ENCODE measurements at regions not wholly inside any gene's neighbourhood (a gene's known extent, or its start where the extent isn't known, plus 50 kb on each side); places are given as distances from the start of the nearest gene placed in this dataset.
"Not testable (repeated sequence)": the region's sequence is repeated elsewhere in the genome, so short reads cannot be mapped to it uniquely, and the experiment has no call there.

DNA sequence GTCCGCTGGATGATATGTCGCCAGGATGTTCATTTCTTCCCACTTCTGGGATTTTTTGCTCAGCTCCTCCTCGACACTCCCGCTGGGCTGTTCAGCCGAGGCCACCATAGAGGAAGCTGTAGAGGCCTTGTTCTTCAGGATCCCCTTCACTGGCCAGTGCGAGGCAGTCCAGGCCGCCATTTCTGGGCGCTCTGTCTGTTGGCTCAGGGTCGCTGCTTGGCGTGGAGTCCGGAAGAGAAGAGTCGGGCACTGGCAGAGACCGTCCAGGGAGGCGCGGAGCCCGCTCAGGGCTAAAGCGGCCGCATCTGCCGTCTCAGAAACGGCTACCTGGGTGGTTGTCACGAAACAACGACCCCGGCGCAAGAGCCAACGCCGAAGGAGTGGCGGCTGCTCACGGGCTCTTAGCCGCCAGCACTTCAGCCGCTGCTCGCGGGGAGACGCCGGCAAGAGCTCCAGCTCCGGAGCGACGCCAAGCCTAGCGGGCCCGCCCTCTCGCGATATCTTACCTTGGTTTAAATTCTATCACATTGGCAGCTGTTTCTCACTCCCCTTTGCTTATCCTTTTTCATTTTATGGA lies 2395.9 kb upstream of the PCDH20 start:
- not testable (repeated sequence) for H3K27me3 Mint-ChIP-seq; H3K4me1 Mint-ChIP-seq; H3K27ac Mint-ChIP-seq; H3K4me3 Mint-ChIP-seq; H3K9me3 ChIP-seq (ENCODE audit: control insufficient read depth, low read length, poor library complexity, severe bottlenecking); DNase-seq; H3K36me3 Mint-ChIP-seq (ENCODE audit: low read depth); ATAC-seq

DNA sequence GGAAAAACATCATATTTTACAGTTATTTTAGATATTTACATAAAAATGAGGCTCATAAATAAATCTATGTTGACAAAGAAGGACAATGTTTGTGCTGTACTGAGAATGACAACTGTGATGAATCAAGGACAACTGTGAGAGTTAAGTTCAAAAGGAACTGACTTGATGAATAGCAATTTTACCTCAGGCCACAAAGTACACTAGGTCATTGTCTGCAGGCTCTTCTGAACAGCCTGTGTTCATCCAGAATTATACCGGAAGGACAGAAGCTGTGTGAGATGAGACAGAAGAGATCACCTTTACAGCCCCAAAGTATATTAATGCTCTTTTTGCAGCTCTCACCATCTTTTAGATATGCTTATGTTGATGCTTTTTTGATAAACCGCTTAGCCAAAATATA lies 2375.5 kb upstream of the PCDH20 start:
- not testable (repeated sequence) for ATAC-seq; DNase-seq; H3K27ac Mint-ChIP-seq; H3K4me3 Mint-ChIP-seq; H3K27me3 Mint-ChIP-seq; H3K4me1 Mint-ChIP-seq; H3K9me3 ChIP-seq (ENCODE audit: control insufficient read depth, low read length, poor library complexity, severe bottlenecking); H3K36me3 Mint-ChIP-seq (ENCODE audit: low read depth)

DNA sequence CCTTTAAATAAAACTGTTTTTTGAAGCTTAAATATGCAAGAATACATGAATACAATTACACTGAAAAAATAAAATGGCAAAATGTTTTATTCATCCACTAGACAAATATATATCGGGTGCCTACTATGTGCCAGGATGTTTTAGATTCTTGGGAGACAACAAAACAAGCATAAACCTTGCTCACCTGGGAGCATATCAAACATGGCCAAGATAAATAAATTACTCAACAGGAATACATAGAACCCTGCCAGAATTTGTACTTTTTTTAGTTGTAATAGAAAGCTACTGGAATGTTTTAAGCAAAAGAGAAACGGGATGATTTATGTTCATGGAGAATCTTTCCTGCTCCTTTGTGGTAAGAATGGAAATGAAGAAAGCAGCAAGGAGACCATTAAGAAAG lies 2358.5 kb upstream of the PCDH20 start:
- Mint-ChIP-seq H3K36me3 (ENCODE audit: low read depth) (no peaks in the 10 kb centered on the region), H3K4me3 (no peak overlapping the region), H3K27ac (no peak overlapping the region), H3K4me1 (peaks cover 2% of the 10 kb centered on the region), H3K27me3 (no peaks in the 10 kb centered on the region)
- ATAC-seq = no peak
- H3K9me3 ChIP-seq (ENCODE audit: control insufficient read depth, low read length, poor library complexity, severe bottlenecking) = no peaks in the 10 kb centered on the region
- no peak for DNase-seq

DNA sequence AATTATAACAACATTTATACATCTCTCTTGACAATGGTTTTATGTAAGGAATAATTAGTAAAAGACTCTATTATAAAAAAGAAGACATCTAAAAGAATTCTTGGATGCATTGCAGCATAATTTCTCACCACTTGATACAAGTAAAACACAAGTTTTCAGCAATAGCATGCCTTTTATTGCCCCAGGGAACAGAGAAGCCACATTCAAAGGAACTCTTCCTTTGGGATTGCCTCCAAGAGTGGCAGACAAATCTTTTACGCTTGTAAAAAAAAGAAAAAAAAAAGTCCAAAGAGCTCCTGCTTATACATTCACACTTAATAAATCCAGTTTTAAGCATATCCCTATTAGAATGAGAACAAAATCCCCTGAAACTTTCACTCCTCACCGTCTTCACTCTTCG lies 2357.8 kb upstream of the PCDH20 start:
- DNase-seq (no peak), ATAC-seq (no peak)
- peaks cover 2% of the 10 kb centered on the region for H3K4me1 Mint-ChIP-seq
- H3K4me3 Mint-ChIP-seq = no peak overlapping the region
- H3K27ac Mint-ChIP-seq = no peak overlapping the region
- H3K36me3 Mint-ChIP-seq (ENCODE audit: low read depth) = no peaks in the 10 kb centered on the region
- H3K9me3 ChIP-seq (ENCODE audit: control insufficient read depth, low read length, poor library complexity, severe bottlenecking) = no peaks in the 10 kb centered on the region
- H3K27me3 Mint-ChIP-seq = no peaks in the 10 kb centered on the region

DNA sequence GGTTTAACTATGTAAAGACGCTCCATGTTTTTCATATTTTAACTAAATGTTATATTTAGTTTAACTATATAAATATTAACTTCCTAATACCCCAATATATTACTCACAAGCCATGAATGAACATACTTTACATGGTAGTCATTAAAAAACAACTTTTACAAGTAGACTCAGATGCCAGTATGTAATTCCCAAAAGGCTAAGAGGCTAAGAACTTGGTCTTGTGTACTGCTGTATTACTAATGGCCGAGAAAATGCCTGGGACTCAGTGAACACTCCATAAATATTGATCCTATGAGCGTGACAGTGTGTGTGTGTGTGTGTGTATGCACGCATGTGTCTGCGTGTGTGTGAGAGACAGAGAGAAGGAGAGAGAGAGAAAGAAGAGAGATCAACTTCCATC lies 2342.0 kb upstream of the PCDH20 start:
- not testable (repeated sequence) for H3K9me3 ChIP-seq (ENCODE audit: control insufficient read depth, low read length, poor library complexity, severe bottlenecking); H3K36me3 Mint-ChIP-seq (ENCODE audit: low read depth); ATAC-seq; H3K4me1 Mint-ChIP-seq; H3K4me3 Mint-ChIP-seq; H3K27me3 Mint-ChIP-seq; DNase-seq; H3K27ac Mint-ChIP-seq

DNA sequence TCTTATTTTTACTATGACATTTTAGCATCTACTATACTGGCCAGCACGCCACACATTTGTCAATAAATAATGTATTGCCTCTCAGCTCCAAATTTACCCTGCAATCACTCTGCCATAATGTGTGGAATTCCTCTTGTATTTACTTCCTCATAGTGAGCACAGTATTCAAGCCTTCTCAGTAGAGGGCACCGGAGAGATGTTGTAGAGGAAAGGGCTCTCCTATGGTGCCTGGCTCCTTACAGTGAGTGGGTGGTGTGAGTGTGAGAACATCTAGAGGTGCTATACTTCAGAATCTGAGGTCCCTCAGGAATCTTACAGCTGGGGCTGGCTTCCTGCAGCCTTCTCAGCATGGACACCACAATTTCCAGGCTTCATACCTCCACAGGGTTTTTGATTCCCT lies 2334.2 kb upstream of the PCDH20 start:
- not testable (repeated sequence) for DNase-seq; H3K27me3 Mint-ChIP-seq; ATAC-seq; H3K36me3 Mint-ChIP-seq (ENCODE audit: low read depth); H3K9me3 ChIP-seq (ENCODE audit: control insufficient read depth, low read length, poor library complexity, severe bottlenecking); H3K4me3 Mint-ChIP-seq; H3K4me1 Mint-ChIP-seq; H3K27ac Mint-ChIP-seq

DNA sequence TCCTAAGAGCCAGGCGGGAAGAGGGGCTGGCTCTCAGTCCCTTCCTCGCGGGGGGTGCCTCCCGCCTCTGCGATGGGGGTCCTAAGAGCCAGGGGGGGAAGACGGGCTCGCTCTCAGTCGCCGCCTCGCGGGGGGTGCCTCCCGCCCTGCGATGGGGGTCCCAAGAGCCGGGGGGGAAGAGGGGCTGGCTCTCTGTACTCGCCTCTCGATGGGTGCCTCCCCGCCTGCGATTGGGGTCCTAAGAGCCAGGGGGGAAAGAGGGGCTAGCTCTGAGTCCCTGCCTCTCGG lies 2326.1 kb upstream of the PCDH20 start:
- not testable (repeated sequence) for H3K27me3 Mint-ChIP-seq; H3K4me1 Mint-ChIP-seq; H3K4me3 Mint-ChIP-seq; H3K9me3 ChIP-seq (ENCODE audit: control insufficient read depth, low read length, poor library complexity, severe bottlenecking); ATAC-seq; DNase-seq; H3K36me3 Mint-ChIP-seq (ENCODE audit: low read depth); H3K27ac Mint-ChIP-seq

DNA sequence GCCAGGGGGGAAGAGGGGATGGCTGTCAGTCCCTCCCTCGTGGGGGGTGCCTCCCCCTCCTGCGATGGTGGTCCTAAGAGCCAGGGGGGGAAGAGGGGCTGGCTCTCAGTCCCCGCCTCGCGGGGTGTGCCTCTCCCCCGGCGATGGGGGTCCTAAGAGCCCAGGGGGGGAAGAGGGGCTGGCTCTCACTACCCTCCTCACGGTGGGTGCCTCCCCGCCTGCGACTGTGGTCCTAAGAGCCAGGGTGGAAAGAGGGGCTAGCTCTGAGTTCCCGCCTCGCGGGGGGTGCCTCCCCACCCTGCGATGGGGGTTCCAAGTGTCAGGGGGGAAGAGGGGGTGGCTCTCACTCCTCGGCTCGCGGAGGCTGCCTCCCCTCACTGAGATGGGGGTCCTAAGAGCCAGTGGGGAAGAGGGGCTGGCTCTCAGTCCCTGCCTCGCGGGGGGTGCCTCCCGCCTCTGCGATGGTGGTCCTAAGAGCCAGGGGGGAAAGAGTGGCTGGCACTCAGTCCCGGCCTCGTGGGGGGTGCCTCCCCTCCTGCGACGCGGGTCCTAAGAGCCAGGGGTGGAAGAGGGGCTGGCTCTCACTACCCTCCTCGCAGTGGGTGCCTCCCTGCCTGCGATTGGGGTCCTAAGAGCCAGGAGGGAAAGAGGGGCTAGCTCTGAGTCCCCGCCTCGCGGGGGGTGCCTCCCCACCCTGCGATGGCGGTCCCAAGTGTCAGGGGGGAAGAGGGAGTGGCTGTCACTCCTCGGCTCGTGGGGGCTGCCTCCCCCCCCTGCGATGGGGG lies 2325.6 kb upstream of the PCDH20 start:
- H3K27me3 Mint-ChIP-seq = no peaks in the 10 kb centered on the region
- H3K27ac Mint-ChIP-seq = no peak overlapping the region

DNA sequence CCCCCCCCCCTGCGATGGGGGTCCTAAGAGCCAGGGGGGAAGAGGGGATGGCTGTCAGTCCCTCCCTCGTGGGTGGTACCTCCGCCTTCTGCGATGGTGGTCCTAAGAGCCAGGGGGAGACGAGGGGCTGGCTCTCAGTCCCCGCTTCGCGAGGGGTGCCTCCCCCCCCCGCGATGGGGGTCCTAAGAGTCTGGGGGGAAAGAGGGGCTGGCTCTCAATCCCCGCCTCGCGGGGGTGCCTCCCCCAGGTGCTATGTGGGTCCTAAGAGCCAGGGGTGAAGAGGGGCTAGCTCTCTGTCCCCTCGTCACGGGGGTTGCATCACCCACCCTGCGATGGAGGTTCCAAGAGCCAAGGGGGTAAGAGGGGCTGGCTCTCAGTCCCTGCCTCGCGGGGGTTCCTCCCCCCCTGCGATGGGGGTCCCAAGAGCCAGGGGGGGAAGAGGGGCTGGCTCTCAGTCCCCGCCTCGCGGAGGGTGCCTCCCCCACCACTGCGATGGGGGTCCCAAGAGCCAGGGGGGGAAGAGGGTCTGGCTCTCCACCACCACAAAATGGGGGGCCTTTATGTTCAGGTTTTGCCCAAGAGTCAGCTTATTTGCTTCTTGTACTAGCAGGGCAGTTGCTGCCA lies 2323.6 kb upstream of the PCDH20 start:
- H3K4me1 Mint-ChIP-seq; H3K36me3 Mint-ChIP-seq (ENCODE audit: low read depth); H3K27ac Mint-ChIP-seq; H3K9me3 ChIP-seq (ENCODE audit: control insufficient read depth, low read length, poor library complexity, severe bottlenecking); H3K27me3 Mint-ChIP-seq; H3K4me3 Mint-ChIP-seq; DNase-seq; ATAC-seq: not testable (repeated sequence)

More for the DNA sequence above, 2325.6 kb upstream of the PCDH20 start:
- Mint-ChIP-seq H3K4me1 (no peaks in the 10 kb centered on the region), H3K4me3 (no peak overlapping the region), H3K36me3 (ENCODE audit: low read depth) (no peaks in the 10 kb centered on the region)
- H3K9me3 ChIP-seq (ENCODE audit: control insufficient read depth, low read length, poor library complexity, severe bottlenecking) = no peaks in the 10 kb centered on the region
- no peak for ATAC-seq
- DNase-seq = no peak

DNA sequence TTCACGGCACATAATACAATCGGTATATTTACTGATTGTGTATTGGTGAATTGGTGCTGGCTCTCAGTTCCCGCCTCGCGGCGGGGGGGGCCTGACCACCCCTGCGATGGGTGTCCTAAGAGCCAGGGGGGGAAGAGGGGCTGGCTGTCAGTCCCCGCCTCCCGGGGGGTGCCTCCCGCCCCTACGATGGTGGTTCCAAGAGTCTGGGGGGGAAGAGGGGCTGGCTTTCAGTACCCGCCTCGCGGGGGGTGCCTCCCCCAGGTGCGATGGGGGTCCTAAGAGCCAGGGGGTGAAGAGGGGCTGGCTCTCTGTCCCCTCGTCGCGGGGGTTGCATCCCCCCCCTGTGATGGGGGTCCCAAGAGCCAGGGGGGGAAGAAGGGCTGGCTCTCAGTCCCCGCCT lies 2321.8 kb upstream of the PCDH20 start:
- H3K4me1 Mint-ChIP-seq = no peaks in the 10 kb centered on the region
- H3K27ac Mint-ChIP-seq = no peak overlapping the region
- ATAC-seq = no peak
- H3K4me3 Mint-ChIP-seq = no peak overlapping the region
- DNase-seq = no peak
- no peaks in the 10 kb centered on the region for H3K27me3 Mint-ChIP-seq
- H3K9me3 ChIP-seq (ENCODE audit: control insufficient read depth, low read length, poor library complexity, severe bottlenecking) = no peaks in the 10 kb centered on the region
- no peaks in the 10 kb centered on the region for H3K36me3 Mint-ChIP-seq (ENCODE audit: low read depth)

DNA sequence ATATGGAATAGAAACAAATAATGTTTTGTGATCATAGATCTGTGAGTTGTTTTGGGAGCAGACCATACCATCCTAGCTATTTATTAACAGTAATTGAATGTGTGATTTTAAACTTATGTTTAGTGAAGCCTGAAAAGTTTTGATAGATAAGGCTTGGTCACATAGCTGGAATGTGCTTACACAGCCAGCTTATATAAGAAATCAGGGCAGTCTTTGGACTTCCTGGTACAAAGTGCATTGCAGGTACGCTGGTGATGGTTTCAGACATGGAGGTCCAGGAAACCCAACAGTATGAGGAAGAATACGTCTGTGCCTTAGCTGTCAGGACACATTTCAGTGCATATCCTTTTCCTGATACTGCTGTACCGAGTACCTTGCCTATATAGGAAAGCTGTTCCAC lies 2316.2 kb upstream of the PCDH20 start:
- no peak overlapping the region for H3K27ac Mint-ChIP-seq
- no peaks in the 10 kb centered on the region for H3K9me3 ChIP-seq (ENCODE audit: control insufficient read depth, low read length, poor library complexity, severe bottlenecking)
- H3K4me1 Mint-ChIP-seq = no peaks in the 10 kb centered on the region
- DNase-seq = no peak
- no peaks in the 10 kb centered on the region for H3K36me3 Mint-ChIP-seq (ENCODE audit: low read depth)
- no peak for ATAC-seq
- H3K4me3 Mint-ChIP-seq = no peak overlapping the region
- no peaks in the 10 kb centered on the region for H3K27me3 Mint-ChIP-seq

DNA sequence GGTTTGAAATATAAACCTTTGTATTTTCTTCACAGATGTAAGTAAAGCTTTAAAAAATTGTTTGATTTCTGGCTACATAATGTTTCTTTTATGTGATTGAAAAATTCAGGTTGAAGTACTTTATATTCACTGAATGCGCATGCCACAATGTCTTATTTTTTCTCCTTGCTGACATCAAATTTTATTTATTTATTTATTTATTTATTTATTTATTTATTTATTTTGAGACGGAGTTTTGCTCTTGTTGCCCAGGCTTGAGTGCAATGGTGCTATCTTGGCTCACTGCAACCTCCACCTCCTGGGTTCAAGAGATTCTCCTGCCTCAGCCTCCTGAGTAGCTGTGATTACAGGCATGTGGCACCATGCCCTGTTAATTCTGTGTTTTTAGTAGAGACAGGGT lies 2296.5 kb upstream of the PCDH20 start:
- H3K36me3 Mint-ChIP-seq (ENCODE audit: low read depth) = not testable (repeated sequence)

DNA sequence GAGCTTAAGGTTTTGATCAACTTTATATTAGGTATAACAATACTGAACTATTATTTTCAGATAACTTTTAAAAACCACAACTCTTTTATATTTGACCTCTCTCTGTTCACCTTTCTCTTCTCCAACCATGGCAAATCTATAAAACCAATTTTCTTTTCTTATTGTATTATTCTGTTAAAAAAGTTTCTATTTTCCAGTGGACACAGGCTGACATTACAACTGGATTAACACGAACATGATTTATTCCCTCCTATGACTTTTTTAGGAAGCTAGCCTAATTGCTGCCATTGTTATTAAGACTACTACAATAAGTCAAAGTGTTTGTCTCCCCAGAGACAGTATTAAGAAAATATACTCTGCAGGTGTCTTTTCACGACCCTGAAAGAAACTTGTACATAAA lies 2291.1 kb upstream of the PCDH20 start:
- no peak for DNase-seq
- ATAC-seq = no peak
- no peaks in the 10 kb centered on the region for H3K9me3 ChIP-seq (ENCODE audit: control insufficient read depth, low read length, poor library complexity, severe bottlenecking)
- no peak overlapping the region for H3K27ac Mint-ChIP-seq
- no peaks in the 10 kb centered on the region for H3K4me1 Mint-ChIP-seq
- H3K27me3 Mint-ChIP-seq = no peaks in the 10 kb centered on the region
- H3K36me3 Mint-ChIP-seq (ENCODE audit: low read depth) = no peaks in the 10 kb centered on the region
- H3K4me3 Mint-ChIP-seq = no peak overlapping the region

More for the DNA sequence above, 2296.5 kb upstream of the PCDH20 start:
- DNase-seq; H3K27me3 Mint-ChIP-seq; H3K4me1 Mint-ChIP-seq; ATAC-seq; H3K27ac Mint-ChIP-seq; H3K4me3 Mint-ChIP-seq; H3K9me3 ChIP-seq (ENCODE audit: control insufficient read depth, low read length, poor library complexity, severe bottlenecking): not testable (repeated sequence)

DNA sequence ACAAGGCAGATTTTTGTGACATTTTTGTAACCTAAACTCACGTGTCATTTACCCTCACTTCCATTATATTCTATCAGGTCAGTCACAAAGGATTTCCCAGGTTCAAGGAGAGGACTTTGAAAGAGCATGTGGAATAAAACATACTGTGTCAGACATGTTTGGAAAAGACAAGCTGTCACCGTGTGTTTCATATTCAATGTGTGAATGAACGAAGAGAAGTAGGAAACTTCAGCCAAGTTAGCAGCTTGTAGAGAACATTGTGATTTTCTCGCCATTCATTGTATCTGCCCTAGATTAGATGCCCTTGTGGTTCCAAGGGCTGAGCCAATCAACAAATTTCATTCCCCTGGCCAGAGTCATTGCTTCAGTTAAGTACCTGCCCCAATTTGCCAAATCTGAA lies 2288.9 kb upstream of the PCDH20 start:
- no peaks in the 10 kb centered on the region for H3K9me3 ChIP-seq (ENCODE audit: control insufficient read depth, low read length, poor library complexity, severe bottlenecking)
- Mint-ChIP-seq H3K4me3 (no peak overlapping the region), H3K36me3 (ENCODE audit: low read depth) (no peaks in the 10 kb centered on the region), H3K4me1 (no peaks in the 10 kb centered on the region), H3K27me3 (no peaks in the 10 kb centered on the region), H3K27ac (no peak overlapping the region)
- no peak for ATAC-seq
- no peak for DNase-seq

Data from T-helper 17 cell (primary cell).